H1 (cell line): ENCODE measurements at regions not wholly inside any gene's neighbourhood (a gene's known extent, or its start where the extent isn't known, plus 50 kb on each side); places are given as distances from the start of the nearest gene placed in this dataset.

Experiments
- CHD2 ChIP-seq: IDR thresholded peaks from 2 replicates; pipeline ENCODE4 v1.6.1; 2012; ENCODE audit warnings: low read length, improper control_type of control experiment
- EP300 ChIP-seq, 2 experiments: IDR thresholded peaks; 1 replicate in 1 of 2; 2 replicates in 1 of 2; pipeline ENCODE4 v1.6.1; 2011 to 2012; ENCODE audit warnings: low read depth in 2 of 2, low read length in 2 of 2, mild to moderate bottlenecking in 2 of 2, borderline replicate concordance in 1 of 2, inconsistent platforms in 1 of 2, moderate library complexity in 1 of 2
- EZH2 ChIP-seq: fragments of 200-600 bp; sonication (generic); IDR thresholded peaks from 2 replicates; pipeline ENCODE4 v1.7.1; 2012; ENCODE audit warnings: low read depth, mild to moderate bottlenecking, moderate library complexity, low read length, inconsistent platforms; ENCODE audit not compliant: severe bottlenecking
- GABPA ChIP-seq: IDR thresholded peaks from 2 replicates; pipeline ENCODE4 v1.6.1; 2011; ENCODE audit warnings: mild to moderate bottlenecking, low read length, moderate library complexity, borderline replicate concordance; ENCODE audit not compliant: insufficient read depth
- JUN ChIP-seq: IDR thresholded peaks from 2 replicates; pipeline ENCODE4 v1.6.1; 2011; ENCODE audit warnings: low read depth, mild to moderate bottlenecking, improper control_type of control experiment, low read length
- RFX5 ChIP-seq: IDR thresholded peaks from 2 replicates; pipeline ENCODE4 v1.6.1; 2011; ENCODE audit warnings: low read depth, low read length, improper control_type of control experiment, borderline replicate concordance
- RXRA ChIP-seq: IDR thresholded peaks from 2 replicates; pipeline ENCODE4 v1.6.1; 2011; ENCODE audit warnings: low read depth, mild to moderate bottlenecking, low read length, moderate library complexity; ENCODE audit not compliant: insufficient read depth
- YY1 ChIP-seq: IDR thresholded peaks from 2 replicates; pipeline ENCODE4 v1.6.1; 2011; ENCODE audit warnings: low read depth, mild to moderate bottlenecking, low read length
- TF ChIP-seq, protein P1 (sequence below), 3 experiments: IDR thresholded peaks; 1 replicate in 2 of 3; 2 replicates in 1 of 3; pipeline versions ENCODE4 v1.5.1 to v1.6.1; 2011; ENCODE audit warnings: low read length in 3 of 3, mild to moderate bottlenecking in 3 of 3, inconsistent platforms in 2 of 3, low read depth in 1 of 3, moderate library complexity in 1 of 3; ENCODE audit not compliant: insufficient read depth in 1 of 3; ENCODE audit errors: control extremely low read depth in 1 of 3
- TF ChIP-seq, protein P2 (sequence below): fragments of 300-600 bp; sonication (generic); IDR thresholded peaks from 2 replicates; pipeline ENCODE4 v1.7.1; 2012; ENCODE audit warnings: low read length, moderate library complexity, mild to moderate bottlenecking, inconsistent platforms; ENCODE audit not compliant: insufficient replicate concordance
- TF ChIP-seq, protein P3 (sequence below): IDR thresholded peaks from 2 replicates; pipeline ENCODE4 v1.6.1; 2011; ENCODE audit warnings: low read depth, mild to moderate bottlenecking, low read length; ENCODE audit not compliant: insufficient read depth

DNA sequence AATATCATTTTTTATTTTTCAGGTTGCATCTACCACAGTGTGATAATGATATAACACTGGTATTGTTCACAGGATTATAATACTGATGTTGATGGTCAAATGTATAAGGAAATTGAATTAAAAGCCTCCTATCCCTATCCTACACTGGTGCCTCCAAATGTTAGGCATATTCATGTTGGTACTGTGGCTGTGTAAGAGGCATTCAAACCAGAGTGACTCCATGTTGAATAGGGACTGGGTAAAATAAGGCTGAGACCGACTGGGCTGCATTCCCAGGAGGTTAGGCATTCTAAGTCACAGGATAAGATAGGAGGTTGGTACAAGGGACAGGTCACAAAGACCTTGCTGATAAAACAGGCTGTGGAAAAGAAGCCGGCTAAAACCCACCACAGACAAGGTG lies 68.9 kb upstream of the RNU6-1 start:
- TF ChIP-seq, protein P1, sequence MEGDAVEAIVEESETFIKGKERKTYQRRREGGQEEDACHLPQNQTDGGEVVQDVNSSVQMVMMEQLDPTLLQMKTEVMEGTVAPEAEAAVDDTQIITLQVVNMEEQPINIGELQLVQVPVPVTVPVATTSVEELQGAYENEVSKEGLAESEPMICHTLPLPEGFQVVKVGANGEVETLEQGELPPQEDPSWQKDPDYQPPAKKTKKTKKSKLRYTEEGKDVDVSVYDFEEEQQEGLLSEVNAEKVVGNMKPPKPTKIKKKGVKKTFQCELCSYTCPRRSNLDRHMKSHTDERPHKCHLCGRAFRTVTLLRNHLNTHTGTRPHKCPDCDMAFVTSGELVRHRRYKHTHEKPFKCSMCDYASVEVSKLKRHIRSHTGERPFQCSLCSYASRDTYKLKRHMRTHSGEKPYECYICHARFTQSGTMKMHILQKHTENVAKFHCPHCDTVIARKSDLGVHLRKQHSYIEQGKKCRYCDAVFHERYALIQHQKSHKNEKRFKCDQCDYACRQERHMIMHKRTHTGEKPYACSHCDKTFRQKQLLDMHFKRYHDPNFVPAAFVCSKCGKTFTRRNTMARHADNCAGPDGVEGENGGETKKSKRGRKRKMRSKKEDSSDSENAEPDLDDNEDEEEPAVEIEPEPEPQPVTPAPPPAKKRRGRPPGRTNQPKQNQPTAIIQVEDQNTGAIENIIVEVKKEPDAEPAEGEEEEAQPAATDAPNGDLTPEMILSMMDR (IDR thresholded peaks at IDR 0.05; ENCODE audit: control extremely low read depth in 1 of 3, insufficient read depth in 1 of 3, low read depth in 1 of 3, low read length in 3 of 3) = no peak
- TF ChIP-seq, protein P2, sequence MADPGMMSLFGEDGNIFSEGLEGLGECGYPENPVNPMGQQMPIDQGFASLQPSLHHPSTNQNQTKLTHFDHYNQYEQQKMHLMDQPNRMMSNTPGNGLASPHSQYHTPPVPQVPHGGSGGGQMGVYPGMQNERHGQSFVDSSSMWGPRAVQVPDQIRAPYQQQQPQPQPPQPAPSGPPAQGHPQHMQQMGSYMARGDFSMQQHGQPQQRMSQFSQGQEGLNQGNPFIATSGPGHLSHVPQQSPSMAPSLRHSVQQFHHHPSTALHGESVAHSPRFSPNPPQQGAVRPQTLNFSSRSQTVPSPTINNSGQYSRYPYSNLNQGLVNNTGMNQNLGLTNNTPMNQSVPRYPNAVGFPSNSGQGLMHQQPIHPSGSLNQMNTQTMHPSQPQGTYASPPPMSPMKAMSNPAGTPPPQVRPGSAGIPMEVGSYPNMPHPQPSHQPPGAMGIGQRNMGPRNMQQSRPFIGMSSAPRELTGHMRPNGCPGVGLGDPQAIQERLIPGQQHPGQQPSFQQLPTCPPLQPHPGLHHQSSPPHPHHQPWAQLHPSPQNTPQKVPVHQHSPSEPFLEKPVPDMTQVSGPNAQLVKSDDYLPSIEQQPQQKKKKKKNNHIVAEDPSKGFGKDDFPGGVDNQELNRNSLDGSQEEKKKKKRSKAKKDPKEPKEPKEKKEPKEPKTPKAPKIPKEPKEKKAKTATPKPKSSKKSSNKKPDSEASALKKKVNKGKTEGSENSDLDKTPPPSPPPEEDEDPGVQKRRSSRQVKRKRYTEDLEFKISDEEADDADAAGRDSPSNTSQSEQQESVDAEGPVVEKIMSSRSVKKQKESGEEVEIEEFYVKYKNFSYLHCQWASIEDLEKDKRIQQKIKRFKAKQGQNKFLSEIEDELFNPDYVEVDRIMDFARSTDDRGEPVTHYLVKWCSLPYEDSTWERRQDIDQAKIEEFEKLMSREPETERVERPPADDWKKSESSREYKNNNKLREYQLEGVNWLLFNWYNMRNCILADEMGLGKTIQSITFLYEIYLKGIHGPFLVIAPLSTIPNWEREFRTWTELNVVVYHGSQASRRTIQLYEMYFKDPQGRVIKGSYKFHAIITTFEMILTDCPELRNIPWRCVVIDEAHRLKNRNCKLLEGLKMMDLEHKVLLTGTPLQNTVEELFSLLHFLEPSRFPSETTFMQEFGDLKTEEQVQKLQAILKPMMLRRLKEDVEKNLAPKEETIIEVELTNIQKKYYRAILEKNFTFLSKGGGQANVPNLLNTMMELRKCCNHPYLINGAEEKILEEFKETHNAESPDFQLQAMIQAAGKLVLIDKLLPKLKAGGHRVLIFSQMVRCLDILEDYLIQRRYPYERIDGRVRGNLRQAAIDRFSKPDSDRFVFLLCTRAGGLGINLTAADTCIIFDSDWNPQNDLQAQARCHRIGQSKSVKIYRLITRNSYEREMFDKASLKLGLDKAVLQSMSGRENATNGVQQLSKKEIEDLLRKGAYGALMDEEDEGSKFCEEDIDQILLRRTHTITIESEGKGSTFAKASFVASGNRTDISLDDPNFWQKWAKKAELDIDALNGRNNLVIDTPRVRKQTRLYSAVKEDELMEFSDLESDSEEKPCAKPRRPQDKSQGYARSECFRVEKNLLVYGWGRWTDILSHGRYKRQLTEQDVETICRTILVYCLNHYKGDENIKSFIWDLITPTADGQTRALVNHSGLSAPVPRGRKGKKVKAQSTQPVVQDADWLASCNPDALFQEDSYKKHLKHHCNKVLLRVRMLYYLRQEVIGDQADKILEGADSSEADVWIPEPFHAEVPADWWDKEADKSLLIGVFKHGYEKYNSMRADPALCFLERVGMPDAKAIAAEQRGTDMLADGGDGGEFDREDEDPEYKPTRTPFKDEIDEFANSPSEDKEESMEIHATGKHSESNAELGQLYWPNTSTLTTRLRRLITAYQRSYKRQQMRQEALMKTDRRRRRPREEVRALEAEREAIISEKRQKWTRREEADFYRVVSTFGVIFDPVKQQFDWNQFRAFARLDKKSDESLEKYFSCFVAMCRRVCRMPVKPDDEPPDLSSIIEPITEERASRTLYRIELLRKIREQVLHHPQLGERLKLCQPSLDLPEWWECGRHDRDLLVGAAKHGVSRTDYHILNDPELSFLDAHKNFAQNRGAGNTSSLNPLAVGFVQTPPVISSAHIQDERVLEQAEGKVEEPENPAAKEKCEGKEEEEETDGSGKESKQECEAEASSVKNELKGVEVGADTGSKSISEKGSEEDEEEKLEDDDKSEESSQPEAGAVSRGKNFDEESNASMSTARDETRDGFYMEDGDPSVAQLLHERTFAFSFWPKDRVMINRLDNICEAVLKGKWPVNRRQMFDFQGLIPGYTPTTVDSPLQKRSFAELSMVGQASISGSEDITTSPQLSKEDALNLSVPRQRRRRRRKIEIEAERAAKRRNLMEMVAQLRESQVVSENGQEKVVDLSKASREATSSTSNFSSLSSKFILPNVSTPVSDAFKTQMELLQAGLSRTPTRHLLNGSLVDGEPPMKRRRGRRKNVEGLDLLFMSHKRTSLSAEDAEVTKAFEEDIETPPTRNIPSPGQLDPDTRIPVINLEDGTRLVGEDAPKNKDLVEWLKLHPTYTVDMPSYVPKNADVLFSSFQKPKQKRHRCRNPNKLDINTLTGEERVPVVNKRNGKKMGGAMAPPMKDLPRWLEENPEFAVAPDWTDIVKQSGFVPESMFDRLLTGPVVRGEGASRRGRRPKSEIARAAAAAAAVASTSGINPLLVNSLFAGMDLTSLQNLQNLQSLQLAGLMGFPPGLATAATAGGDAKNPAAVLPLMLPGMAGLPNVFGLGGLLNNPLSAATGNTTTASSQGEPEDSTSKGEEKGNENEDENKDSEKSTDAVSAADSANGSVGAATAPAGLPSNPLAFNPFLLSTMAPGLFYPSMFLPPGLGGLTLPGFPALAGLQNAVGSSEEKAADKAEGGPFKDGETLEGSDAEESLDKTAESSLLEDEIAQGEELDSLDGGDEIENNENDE = no peak
- TF ChIP-seq CHD2 (no peak), RFX5 (no peak), EP300 (IDR thresholded peaks at IDR 0.05; ENCODE audit: borderline replicate concordance in 1 of 2, low read depth in 2 of 2, low read length in 2 of 2) (no peak), GABPA (no peak), EZH2 (no peak), JUN (no peak), RXRA (no peak), YY1 (no peak)
- TF ChIP-seq, protein P3, sequence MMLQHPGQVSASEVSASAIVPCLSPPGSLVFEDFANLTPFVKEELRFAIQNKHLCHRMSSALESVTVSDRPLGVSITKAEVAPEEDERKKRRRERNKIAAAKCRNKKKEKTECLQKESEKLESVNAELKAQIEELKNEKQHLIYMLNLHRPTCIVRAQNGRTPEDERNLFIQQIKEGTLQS = no peak
